Tibial nerve (tissue), 4 donors: ENCODE measurements at regions not wholly inside any gene's neighbourhood (a gene's known extent, or its start where the extent isn't known, plus 50 kb on each side); places are given as distances from the start of the nearest gene placed in this dataset.
A peak's percentile ranks its signal among the peaks of the same experiment; 100 is the strongest.
"Not testable (repeated sequence)": the region's sequence is repeated elsewhere in the genome, so short reads cannot be mapped to it uniquely, and the experiment has no call there.

Experiments used
- DNase-seq, 2 donors: peaks; one replicate each; pipeline ENCODE4 v3.0.0-alpha.2; 2019; ENCODE audit warnings: low spot score in 2 of 2
- H3K27ac ChIP-seq, 4 donors: fragments of 200-600 bp; sonication (generic) in 3 of 4; one replicate each; pipeline ENCODE4 v1.5.1; 2017 to 2019; ENCODE audit warnings: mild to moderate bottlenecking in 1 of 4
- H3K27me3 ChIP-seq, 2 donors: fragments of 200-600 bp; sonication (generic) in 1 of 2; one replicate each; pipeline versions ENCODE4 v1.5.1 to v1.6.0; 2017 to 2019
- H3K36me3 ChIP-seq, 3 donors: fragments of 200-600 bp; sonication (generic); one replicate each; pipeline ENCODE4 v1.5.1; 2018 to 2019
- H3K4me1 ChIP-seq, 4 donors: fragments of 200-600 bp; sonication (generic) in 3 of 4; one replicate each; pipeline ENCODE4 v1.5.1; 2017 to 2019
- H3K4me3 ChIP-seq, 4 donors: fragments of 200-600 bp; sonication (generic) in 3 of 4; one replicate each; pipeline ENCODE4 v1.5.1; 2017 to 2019; ENCODE audit warnings: mild to moderate bottlenecking in 1 of 4, moderate library complexity in 1 of 4
- H3K9me3 ChIP-seq, 4 donors: fragments of 200-600 bp; sonication (generic) in 3 of 4; one replicate each; pipeline ENCODE4 v1.5.1; 2017 to 2019
- CTCF ChIP-seq, 5 experiments: fragments of 200-600 bp in 3 of 5; fragments of 450-650 bp in 2 of 5; sonication (generic) in 3 of 5; IDR thresholded peaks; one replicate each; pipeline ENCODE4 v1.5.1; 2016 to 2019; ENCODE audit warnings: antibody characterized with exemption in 5 of 5, mild to moderate bottlenecking in 3 of 5, moderate library complexity in 2 of 5
- EP300 ChIP-seq, 2 donors: sonication (generic); formaldehyde crosslinking; IDR thresholded peaks; one replicate each; pipeline ENCODE4 v1.6.1; 2017; ENCODE audit warnings: antibody characterized with exemption in 2 of 2, mild to moderate bottlenecking in 1 of 2
- POLR2A ChIP-seq, 2 donors: fragments of 450-650 bp; IDR thresholded peaks; one replicate each; pipeline ENCODE4 v1.6.1; 2017; ENCODE audit warnings: antibody characterized with exemption in 2 of 2, mild to moderate bottlenecking in 2 of 2, moderate library complexity in 2 of 2
- whole genome bisulfite sequencing, 2 donors: methylation state at CpG; one replicate each; pipeline ENCODE4 v1.1.5; 2018; 5-methylcytosine and 5-hydroxymethylcytosine counted together

GRCh38 chr1:221998186-221998612, 256.3 kb upstream of the DUSP10 start:
- Histone ChIP-seq H3K4me1 (peaks cover 0 to 11% (median 2%) of the 10 kb centered on the region in 4 donors), H3K36me3 (no peaks in the 10 kb centered on the region), H3K27ac (peak overlapping the region in 1 of 4 donors; percentile 30), H3K9me3 (no peaks in the 10 kb centered on the region), H3K27me3 (no peaks in the 10 kb centered on the region), H3K4me3 (no peak overlapping the region)
- 67 to 68% methylated on average over 2 of the region's 2 CpGs for WGBS, 2 donors
- DNase-seq, result no peak
- TF ChIP-seq CTCF (IDR thresholded peaks at IDR 0.05) (no peak), EP300 (IDR thresholded peaks at IDR 0.05) (no peak), POLR2A (IDR thresholded peaks at IDR 0.05) (no peak)

DNA sequence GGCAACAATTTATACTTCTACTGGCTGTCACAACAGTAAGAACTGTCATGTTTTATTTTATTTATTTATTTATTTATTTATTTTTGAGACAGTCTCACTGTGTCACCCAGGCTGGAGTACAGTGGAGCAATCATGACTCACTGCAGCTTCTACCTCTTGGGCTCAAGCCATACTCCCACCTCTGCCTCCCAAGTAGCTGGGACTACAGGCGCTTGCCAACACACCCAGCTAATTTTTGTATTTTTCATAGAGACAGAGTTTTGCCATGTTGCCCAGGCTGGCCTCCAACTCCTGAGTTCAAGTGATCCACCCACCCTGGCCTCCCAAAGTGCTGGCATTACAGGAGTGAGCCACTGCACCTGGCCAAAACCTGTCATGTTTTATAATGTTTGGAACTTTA, 255.1 kb upstream of the DUSP10 start:
- H3K27ac ChIP-seq, result peak overlapping the region in 1 of 4 donors; percentile 26
- H3K4me3 ChIP-seq, DNase-seq, H3K9me3 ChIP-seq, H3K27me3 ChIP-seq, H3K36me3 ChIP-seq: not testable (repeated sequence)
- peaks cover 0 to 11% (median 2%) of the 10 kb centered on the region in 4 donors for H3K4me1 ChIP-seq
- 71 to 89% methylated on average over 1 of the region's 1 CpG for WGBS, 2 donors

DNA sequence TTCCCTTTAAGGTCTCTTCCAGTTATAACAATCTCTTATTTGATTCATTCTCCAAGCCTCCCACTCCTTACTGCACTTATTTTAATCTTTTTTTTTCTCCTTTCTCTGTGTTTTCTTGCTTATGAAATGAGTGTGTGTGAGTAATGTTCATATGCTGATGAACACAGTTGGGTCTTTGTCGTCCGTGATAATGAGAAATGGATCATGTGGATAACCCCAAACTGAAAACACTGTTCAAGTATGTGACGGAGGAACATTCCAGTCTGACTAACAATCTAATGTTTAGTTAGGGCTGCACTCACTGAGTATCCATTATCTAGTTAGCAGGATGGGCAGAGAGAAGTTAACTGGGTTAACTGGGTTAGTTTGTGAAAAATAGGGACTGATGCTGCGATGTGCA, 253.1 kb upstream of the DUSP10 start:
- H3K4me3 ChIP-seq, result no peak overlapping the region
- DNase-seq, result no peak
- no peaks in the 10 kb centered on the region for H3K27me3 ChIP-seq
- no peaks in the 10 kb centered on the region for H3K36me3 ChIP-seq
- H3K27ac ChIP-seq, result peak overlapping the region; percentile 13 to 86 (median 52)
- peak; percentile 43 to 81 for TF ChIP-seq EP300 (IDR thresholded peaks at IDR 0.05)
- TF ChIP-seq POLR2A (IDR thresholded peaks at IDR 0.05), result no peak
- H3K4me1 ChIP-seq, result peaks cover 0 to 11% (median 2%) of the 10 kb centered on the region in 4 donors
- H3K9me3 ChIP-seq, result no peaks in the 10 kb centered on the region
- WGBS, 2 donors, result 29 to 34% methylated on average over 4 of the region's 4 CpGs

- Histone ChIP-seq H3K4me1 (peaks cover 0 to 11% (median 2%) of the 10 kb centered on the region in 4 donors), H3K9me3 (no peaks in the 10 kb centered on the region), H3K4me3 (no peak overlapping the region), H3K36me3 (no peaks in the 10 kb centered on the region), H3K27ac (peak overlapping the region in 3 of 4 donors; percentile 13 to 86 (median 77)), H3K27me3 (no peaks in the 10 kb centered on the region)
- TF ChIP-seq EP300 (IDR thresholded peaks at IDR 0.05), result no peak
- TF ChIP-seq CTCF (IDR thresholded peaks at IDR 0.05), result no peak
- TF ChIP-seq POLR2A (IDR thresholded peaks at IDR 0.05), result no peak
- DNase-seq, result no peak
Observed at GRCh38 chr1:221994274-221994698, 252.4 kb upstream of the DUSP10 start.

GRCh38 chr1:221993444-221993948, 251.6 kb upstream of the DUSP10 start:
- Histone ChIP-seq H3K4me3 (no peak overlapping the region), H3K9me3 (no peaks in the 10 kb centered on the region), H3K36me3 (no peaks in the 10 kb centered on the region), H3K27ac (peak overlapping the region in 2 of 4 donors; percentile 77 to 86), H3K27me3 (no peaks in the 10 kb centered on the region), H3K4me1 (peaks cover 0 to 11% (median 2%) of the 10 kb centered on the region in 4 donors)
- TF ChIP-seq CTCF (IDR thresholded peaks at IDR 0.05) (no peak), EP300 (IDR thresholded peaks at IDR 0.05) (no peak), POLR2A (IDR thresholded peaks at IDR 0.05) (no peak)
- DNase-seq, result no peak

DNA sequence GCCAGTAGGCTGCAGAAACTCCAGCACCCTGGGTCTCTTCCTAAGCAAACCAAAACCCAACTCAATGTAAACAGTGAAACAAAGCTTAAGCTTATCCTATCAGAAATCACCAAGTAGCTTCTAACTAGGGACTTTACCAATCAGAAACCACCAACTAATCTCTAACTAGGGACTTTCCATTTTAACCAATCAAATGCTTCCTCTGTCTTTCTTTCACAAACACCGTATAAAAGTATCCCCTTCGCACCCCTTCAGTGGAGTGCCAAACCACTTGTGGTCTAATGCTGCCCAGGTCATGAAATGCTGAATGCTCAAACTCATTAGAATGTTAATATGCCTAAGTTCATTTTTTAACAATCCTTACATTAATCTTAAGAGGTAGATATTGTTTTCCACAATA, 250.5 kb upstream of the DUSP10 start:
- H3K4me1 ChIP-seq, result peaks cover 0 to 11% (median 2%) of the 10 kb centered on the region in 4 donors
- 81 to 83% methylated on average over 2 of the region's 2 CpGs for WGBS, 2 donors
- H3K27ac ChIP-seq, result no peak overlapping the region
- H3K4me3 ChIP-seq, result no peak overlapping the region
- DNase-seq, result no peak
- H3K9me3 ChIP-seq, result no peaks in the 10 kb centered on the region
- H3K36me3 ChIP-seq, result no peaks in the 10 kb centered on the region
- no peaks in the 10 kb centered on the region for H3K27me3 ChIP-seq
- TF ChIP-seq EP300 (IDR thresholded peaks at IDR 0.05) (no peak), POLR2A (IDR thresholded peaks at IDR 0.05) (no peak), CTCF (IDR thresholded peaks at IDR 0.05) (no peak)
